NCI-H2081 treated with DMSO at 0.1 percent for 48 hours (cell line): ENCODE measurements at regions not wholly inside any gene's neighbourhood (a gene's known extent, or its start where the extent isn't known, plus 50 kb on each side); places are given as distances from the start of the nearest gene placed in this dataset.

Experiments used
- DNase-seq: peaks from one replicate; lab custom pipeline; 2025; lab: John Stamatoyannopoulos, UW

DNA sequence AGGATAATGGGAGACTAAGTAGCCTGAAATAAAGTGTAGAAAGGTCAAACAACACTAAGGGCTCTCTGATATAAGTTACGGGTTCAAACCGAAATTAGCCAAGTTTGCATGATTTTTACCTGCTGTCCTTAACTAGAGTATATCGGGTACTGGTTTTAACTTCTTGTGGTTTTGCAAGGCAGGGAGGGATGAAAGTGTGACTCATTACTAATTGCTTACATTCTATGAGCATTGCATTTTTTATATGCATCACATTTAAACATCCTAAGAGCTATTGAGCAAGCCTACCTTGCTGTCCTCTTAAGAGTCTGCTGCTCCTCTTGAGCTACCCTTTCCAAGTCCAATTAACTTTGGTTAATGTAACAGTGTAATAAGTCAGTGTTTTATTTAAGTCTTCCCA lies 415.4 kb downstream of the SLITRK5 start:
- no peak for DNase-seq

GRCh38 chr13:88097541-88097940 lies 426.4 kb downstream of the SLITRK5 start:
- no peak for DNase-seq

GRCh38 chr13:88103824-88104223 lies 432.7 kb downstream of the SLITRK5 start:
- DNase-seq, result no peak

- DNase-seq, result no peak
Observed at GRCh38 chr13:88104576-88104975, 433.4 kb downstream of the SLITRK5 start.

- no peak for DNase-seq
Observed at GRCh38 chr13:88107570-88107969, 436.4 kb downstream of the SLITRK5 start.

DNA sequence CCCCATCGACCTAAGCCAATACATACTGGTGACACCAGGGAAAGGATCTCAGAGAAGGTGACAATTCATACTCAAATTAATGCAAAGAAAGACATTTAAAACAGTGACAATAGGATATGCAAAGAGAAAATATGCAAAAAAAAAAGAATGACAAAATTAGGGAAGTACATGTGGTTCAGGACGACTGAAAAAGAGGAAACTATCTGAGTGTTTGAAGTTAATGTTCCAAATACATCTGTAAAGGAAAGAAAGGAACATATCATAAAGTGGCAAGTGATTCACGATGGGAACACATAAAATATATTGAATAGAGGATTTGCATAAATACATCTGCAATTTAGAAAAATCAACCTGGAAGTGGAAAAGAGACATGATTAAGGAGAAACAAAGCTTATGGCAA lies 441.4 kb downstream of the SLITRK5 start:
- DNase-seq, result no peak

DNA sequence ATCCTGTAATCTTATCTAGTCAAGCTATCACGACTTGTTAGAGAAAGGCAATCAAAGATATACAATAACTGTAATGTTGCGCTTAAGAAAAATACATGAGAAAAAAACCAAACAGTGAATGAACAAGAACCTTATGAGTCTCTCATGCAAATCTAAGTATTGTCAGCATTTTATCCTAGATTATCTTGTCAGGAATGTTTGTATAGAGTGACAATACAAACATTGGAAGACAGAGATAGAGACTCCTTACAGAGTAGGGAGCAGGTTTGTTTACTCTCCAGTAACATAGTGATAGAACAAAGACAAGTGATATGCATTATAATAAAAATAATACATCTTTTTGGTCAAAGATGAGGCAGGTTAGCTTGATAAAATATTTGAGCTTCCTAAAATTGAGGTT lies 444.8 kb downstream of the SLITRK5 start:
- DNase-seq, result no peak

GRCh38 chr13:88118952-88119351 lies 447.8 kb downstream of the SLITRK5 start:
- DNase-seq, result no peak

- no peak for DNase-seq
Observed at GRCh38 chr13:88124142-88124541, 453.0 kb downstream of the SLITRK5 start.

DNA sequence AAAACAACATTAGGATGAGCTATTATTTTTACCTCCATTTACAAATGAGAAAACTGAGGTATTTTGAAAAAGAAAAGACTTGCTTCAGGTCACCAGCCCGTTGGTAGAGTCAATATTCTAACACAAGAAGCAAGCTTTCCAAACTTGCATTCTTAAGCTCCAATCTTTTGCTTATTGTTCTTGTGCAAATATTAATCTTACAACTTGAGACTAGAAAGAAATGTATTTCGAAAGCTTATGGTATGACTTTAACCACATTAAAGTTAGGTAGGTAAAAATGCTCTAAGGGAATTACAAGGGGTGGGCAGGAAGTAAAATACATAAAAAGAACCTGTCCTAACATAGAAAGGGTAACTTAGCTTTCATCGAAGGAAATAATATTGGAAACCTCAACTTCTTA lies 453.9 kb downstream of the SLITRK5 start:
- no peak for DNase-seq

- DNase-seq, result no peak
Observed at GRCh38 chr13:88136098-88136790, 465.1 kb downstream of the SLITRK5 start.

DNA sequence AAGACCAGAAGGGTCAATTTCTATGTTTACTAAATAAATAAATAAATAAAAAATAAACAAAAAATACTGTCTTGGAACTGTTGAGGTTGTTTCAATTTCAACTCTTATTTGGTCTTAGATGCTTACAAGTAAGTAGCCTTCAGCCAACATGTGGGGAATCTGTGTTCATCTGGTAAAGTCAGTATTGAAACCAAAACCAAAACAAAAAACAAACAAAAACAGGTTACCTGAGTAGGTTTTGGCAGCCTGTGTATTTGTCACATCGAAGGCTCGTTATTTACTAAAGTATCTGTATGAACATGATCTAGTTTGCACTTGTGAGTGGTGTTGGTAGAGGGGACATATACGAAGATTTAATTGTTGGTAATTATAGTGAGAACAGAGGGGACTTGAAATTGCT lies 471.5 kb downstream of the SLITRK5 start:
- DNase-seq, result no peak

- DNase-seq, result no peak
Observed at GRCh38 chr13:88144580-88144979, 473.4 kb downstream of the SLITRK5 start.

DNA sequence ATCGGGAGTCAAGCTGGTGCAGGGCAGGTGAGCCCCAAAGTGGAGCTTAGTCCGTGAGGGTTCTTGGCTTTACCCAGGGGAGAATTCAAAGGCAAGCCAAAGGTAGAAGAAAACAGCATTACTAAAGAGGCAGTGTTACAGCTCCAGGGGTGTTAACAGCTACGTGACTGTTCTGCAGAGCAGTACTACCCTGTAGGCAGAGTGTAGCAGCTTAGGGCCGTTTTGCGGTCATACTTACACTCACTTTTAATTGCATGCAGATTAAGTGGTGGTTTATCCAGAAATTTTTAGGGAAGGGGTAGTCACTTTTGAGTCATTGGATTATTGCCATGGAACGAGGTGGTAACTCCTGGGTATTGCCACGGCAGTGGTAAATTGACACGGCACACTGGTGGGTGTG lies 482.2 kb downstream of the SLITRK5 start:
- DNase-seq, result no peak

- no peak for DNase-seq
Observed at GRCh38 chr13:88154001-88154400, 482.8 kb downstream of the SLITRK5 start.

GRCh38 chr13:88162076-88162702 lies 491.0 kb downstream of the SLITRK5 start:
- DNase-seq, result no peak

- DNase-seq, result no peak
Observed at GRCh38 chr13:88176231-88176630, 505.1 kb downstream of the SLITRK5 start.

DNA sequence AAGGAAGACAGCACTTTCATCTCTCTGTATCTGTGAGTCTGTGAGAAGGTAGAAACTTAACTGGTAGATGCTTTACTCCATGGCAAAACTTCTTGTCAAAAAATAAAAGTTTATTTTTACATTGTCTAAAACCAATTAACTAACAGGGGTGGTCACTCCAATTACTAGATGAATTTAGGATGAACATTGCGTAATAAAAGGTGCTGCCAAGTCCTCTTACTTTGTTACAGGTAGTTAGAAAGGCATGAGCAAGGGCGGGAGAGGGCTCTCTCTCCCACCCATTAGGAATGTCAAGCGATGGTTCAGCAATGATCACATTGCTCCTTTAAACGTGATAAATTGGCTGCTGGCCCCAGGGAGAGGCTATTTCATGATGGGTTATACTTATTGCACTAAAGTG lies 512.3 kb downstream of the SLITRK5 start:
- no peak for DNase-seq

DNA sequence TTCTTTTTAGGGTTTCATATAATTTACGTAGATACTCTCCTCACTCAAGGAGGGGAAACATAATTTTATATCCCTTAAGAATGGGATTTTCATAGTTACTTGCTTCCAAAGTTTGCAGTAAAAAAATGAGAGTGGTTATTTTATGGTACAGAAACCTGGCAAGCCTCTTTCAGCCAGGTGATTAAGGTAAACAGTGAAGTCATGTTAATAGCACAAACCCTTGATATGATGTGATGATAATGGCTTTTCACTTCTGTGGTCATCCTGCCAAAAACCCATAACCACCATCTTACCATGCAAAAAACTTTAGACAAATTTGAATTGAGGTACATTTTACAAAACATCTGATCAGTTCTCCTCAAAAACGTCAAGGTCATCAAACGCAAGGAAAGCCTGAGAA lies 517.8 kb downstream of the SLITRK5 start:
- no peak for DNase-seq

GRCh38 chr13:88189728-88190127 lies 518.6 kb downstream of the SLITRK5 start:
- DNase-seq, result no peak

DNA sequence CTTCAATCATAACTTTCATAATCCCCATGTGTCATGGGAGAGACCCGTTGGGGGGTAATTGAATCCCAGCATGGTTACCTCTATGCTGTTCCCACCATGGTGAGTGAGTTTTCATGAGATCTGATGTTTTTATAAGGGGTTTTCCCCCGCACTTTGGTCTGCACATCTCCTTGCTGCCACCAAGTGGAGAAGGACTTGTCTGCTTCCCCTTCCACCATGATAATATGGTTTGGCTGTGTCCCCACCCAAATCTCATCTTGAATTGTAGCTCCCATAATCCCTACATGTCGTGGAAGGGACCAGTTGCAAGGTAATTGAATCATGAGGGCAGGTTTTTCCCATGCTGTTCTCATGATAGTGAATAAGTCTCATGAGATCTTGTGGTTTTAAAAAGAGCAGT lies 524.9 kb downstream of the SLITRK5 start:
- no peak for DNase-seq

DNA sequence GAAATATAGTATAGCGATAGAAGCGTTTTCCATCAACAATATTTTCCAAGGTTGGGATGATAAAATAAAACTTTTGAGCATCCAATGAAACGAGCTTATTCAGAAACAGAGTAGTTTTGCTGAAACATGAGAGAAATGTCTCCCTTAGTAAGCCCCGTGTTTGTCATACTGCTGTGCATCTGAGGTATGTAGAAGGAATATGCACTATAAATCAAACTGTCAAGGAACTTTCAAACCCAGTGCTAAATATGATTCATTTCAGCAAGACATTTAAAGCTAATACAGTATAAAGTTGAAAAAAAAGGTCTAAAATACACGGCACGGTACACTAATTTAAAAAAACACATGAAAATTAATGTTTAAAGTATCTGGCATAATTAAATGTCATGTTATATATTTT lies 546.2 kb downstream of the SLITRK5 start:
- DNase-seq, result no peak

DNA sequence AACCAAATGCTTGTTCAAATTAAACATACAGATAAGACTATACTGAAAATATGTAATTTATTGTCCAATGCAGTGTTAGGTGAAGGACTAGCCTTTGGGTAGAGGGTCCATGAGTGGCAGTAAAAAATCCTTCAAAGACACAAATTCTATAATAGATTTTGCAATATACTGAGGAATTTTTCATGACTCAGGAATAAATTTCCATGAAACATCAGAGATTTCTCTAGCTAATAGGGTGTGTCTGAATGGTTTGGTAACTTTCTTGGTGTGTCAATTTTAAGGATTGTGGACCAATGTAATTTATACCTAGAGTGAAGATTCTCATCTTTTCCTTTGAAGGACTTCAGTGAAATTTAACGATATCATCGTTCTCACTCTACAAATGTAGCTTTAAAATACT lies 546.7 kb downstream of the SLITRK5 start:
- no peak for DNase-seq

- no peak for DNase-seq
Observed at GRCh38 chr13:88223958-88224357, 552.8 kb downstream of the SLITRK5 start.
